PC-3 (cell line): ENCODE measurements at regions not wholly inside any gene's neighbourhood (a gene's known extent, or its start where the extent isn't known, plus 50 kb on each side); places are given as distances from the start of the nearest gene placed in this dataset.
"Not testable (repeated sequence)": the region's sequence is repeated elsewhere in the genome, so short reads cannot be mapped to it uniquely, and the experiment has no call there.

Source experiments
- ATAC-seq: fragments of 200-7000 bp; cut with Tn5 transposase; 2 replicates; pipeline ENCODE4 v1.9.1; 2020; ENCODE audit warnings: mild to moderate bottlenecking, moderate library complexity
- BruUV-seq: library from RNA; stranded (reverse); fragments of 400-500 nt; replicated peaks from 2 replicates; lab custom pipeline; 2021; lab: Mats Ljungman, UMichigan
- CTCF ChIA-PET: fragments of 300-600 bp; sonication (Branson Sonifier 250); formaldehyde crosslinking; loops from one replicate; lab custom pipeline; 2022; ENCODE audit warnings: antibody characterized with exemption; lab: Charles Lee
- POLR2A ChIA-PET: fragments of 300-600 bp; sonication (Branson Sonifier 250); formaldehyde crosslinking; loops from one replicate; lab custom pipeline; 2022; ENCODE audit warnings: antibody characterized with exemption; ENCODE audit not compliant: unreplicated experiment; lab: Charles Lee
- DNase-seq: peaks from one replicate; pipeline ENCODE4 v3.0.0-alpha.2; 2015
- H2AFZ ChIP-seq: fragments of 300-600 bp; sonication (generic); 2 replicates; pipeline ENCODE4 v1.6.0; 2016; ENCODE audit warnings: antibody characterized with exemption, low read length
- H3F3A ChIP-seq: fragments of 300-600 bp; sonication (generic); one replicate; pipeline ENCODE4 v1.6.0; 2017; ENCODE audit warnings: antibody characterized with exemption, low read length, control low read depth, mild to moderate bottlenecking; ENCODE audit not compliant: unreplicated experiment
- H3K27ac ChIP-seq: fragments of 300-600 bp; sonication (generic); 2 replicates; pipeline ENCODE4 v1.5.1; 2016; ENCODE audit warnings: mild to moderate bottlenecking, low read length
- H3K27me3 ChIP-seq: fragments of 300-600 bp; sonication (generic); 2 replicates; pipeline ENCODE4 v1.6.1; 2016; ENCODE audit warnings: low read length, mixed read lengths
- H3K36me3 ChIP-seq: fragments of 300-600 bp; sonication (generic); 2 replicates; pipeline ENCODE4 v1.6.1; 2016; ENCODE audit warnings: low read depth, mixed run types, low read length, mixed read lengths
- H3K4me1 ChIP-seq: fragments of 300-600 bp; sonication (generic); 2 replicates; pipeline ENCODE4 v1.5.1; 2016; ENCODE audit warnings: low read length; ENCODE audit not compliant: insufficient read depth
- H3K4me2 ChIP-seq: fragments of 300-600 bp; sonication (generic); 2 replicates; pipeline ENCODE4 v1.6.0; 2016; ENCODE audit warnings: low read length
- H3K4me3 ChIP-seq: fragments of 300-600 bp; sonication (generic); 2 replicates; pipeline ENCODE4 v1.5.1; 2016; ENCODE audit warnings: mild to moderate bottlenecking, low read length, mixed read lengths
- H3K79me2 ChIP-seq: fragments of 300-600 bp; sonication (generic); 2 replicates; pipeline ENCODE4 v1.6.1; 2017; ENCODE audit warnings: low read length, mixed read lengths
- H3K9ac ChIP-seq: fragments of 300-600 bp; sonication (generic); 2 replicates; pipeline ENCODE4 v1.6.0; 2016; ENCODE audit warnings: mild to moderate bottlenecking, low read length
- H3K9me2 ChIP-seq: fragments of 300-600 bp; sonication (generic); replicated peaks from 2 replicates; pipeline ENCODE4 v1.6.1; 2016; ENCODE audit warnings: mixed run types, low read length, mixed read lengths
- H3K9me3 ChIP-seq: fragments of 300-600 bp; sonication (generic); 2 replicates; pipeline ENCODE4 v1.6.1; 2016; ENCODE audit warnings: low read length, mixed read lengths
- H4K20me1 ChIP-seq: fragments of 300-600 bp; sonication (generic); 2 replicates; pipeline ENCODE4 v1.6.1; 2016; ENCODE audit warnings: low read length, mixed read lengths
- EZH2 ChIP-seq: fragments of 300-600 bp; sonication (generic); IDR thresholded peaks from one replicate; pipeline ENCODE4 v1.6.1; 2017; ENCODE audit warnings: antibody characterized with exemption, mild to moderate bottlenecking, low read length; ENCODE audit not compliant: unreplicated experiment
- EZH2phosphoT487 ChIP-seq: fragments of 300-600 bp; sonication (generic); IDR thresholded peaks from 2 replicates; pipeline ENCODE4 v1.6.1; 2018; ENCODE audit warnings: mild to moderate bottlenecking, antibody characterized with exemption, low read length, borderline replicate concordance
- intact Hi-C: fragments of 100-400 bp; cut with micrococcal nuclease; formaldehyde crosslinking; loops from 2 replicates; pipeline ENCODE4 v1.9.0; 2023
- TF ChIP-seq, protein P1 (sequence below): fragments of 300-600 bp; sonication (generic); conservative IDR thresholded peaks from 2 replicates; pipeline ENCODE4 v1.5.1; 2017; ENCODE audit warnings: antibody characterized with exemption, low read depth, mild to moderate bottlenecking, low read length

GRCh38 chr2:138066139-138066806 lies 102.0 kb downstream of the HNMT start:
- Histone ChIP-seq H3K79me2 (no peaks in the 10 kb centered on the region), H2AFZ (no peak overlapping the region), H3K36me3 (no peaks in the 10 kb centered on the region), H3K9ac (no peak overlapping the region), H4K20me1 (no peaks in the 10 kb centered on the region), H3K4me1 (peaks cover 8% of the 10 kb centered on the region), H3K27me3 (no peaks in the 10 kb centered on the region), H3K27ac (no peak overlapping the region), H3K4me3 (no peak overlapping the region), H3K4me2 (no peak overlapping the region), H3K9me3 (no peaks in the 10 kb centered on the region), H3F3A (no peaks in the 10 kb centered on the region), H3K9me2 (no peaks in the 10 kb centered on the region)
- ChIA-PET POLR2A (no interaction called here), CTCF (no interaction called here)
- intact Hi-C loops = no loop called here
- no TSS peak for BruUV-seq
- no peak for DNase-seq
- ATAC-seq = no peak
- TF ChIP-seq EZH2phosphoT487 (no peak), EZH2 (no peak)
- TF ChIP-seq, protein P1, sequence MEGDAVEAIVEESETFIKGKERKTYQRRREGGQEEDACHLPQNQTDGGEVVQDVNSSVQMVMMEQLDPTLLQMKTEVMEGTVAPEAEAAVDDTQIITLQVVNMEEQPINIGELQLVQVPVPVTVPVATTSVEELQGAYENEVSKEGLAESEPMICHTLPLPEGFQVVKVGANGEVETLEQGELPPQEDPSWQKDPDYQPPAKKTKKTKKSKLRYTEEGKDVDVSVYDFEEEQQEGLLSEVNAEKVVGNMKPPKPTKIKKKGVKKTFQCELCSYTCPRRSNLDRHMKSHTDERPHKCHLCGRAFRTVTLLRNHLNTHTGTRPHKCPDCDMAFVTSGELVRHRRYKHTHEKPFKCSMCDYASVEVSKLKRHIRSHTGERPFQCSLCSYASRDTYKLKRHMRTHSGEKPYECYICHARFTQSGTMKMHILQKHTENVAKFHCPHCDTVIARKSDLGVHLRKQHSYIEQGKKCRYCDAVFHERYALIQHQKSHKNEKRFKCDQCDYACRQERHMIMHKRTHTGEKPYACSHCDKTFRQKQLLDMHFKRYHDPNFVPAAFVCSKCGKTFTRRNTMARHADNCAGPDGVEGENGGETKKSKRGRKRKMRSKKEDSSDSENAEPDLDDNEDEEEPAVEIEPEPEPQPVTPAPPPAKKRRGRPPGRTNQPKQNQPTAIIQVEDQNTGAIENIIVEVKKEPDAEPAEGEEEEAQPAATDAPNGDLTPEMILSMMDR = no peak

DNA sequence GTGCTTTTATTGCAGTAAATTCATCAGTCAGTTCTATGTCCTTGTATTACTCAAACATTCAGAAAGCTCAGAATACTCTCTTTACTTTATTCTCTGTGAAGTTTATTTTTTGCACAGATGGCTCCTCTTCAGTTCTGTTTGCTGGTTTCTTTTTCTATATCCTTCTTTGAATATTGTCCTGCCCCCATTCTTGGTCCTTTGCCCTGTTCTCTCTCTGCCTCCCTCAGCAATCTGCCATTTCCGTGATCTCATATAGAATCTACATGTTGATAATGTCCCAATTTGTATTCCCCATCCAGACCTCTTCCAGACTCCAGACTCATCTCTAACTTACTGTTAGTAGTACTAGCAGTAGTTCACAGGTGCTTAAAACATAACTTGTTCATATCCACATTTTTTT lies 102.6 kb downstream of the HNMT start:
- H3K27ac ChIP-seq = no peak overlapping the region
- peaks cover 13% of the 10 kb centered on the region for H3K4me1 ChIP-seq
- H3K27me3 ChIP-seq = no peaks in the 10 kb centered on the region
- no peak overlapping the region for H2AFZ ChIP-seq
- ChIA-PET POLR2A (no interaction called here), CTCF (no interaction called here)
- DNase-seq (no peak), ATAC-seq (no peak)
- BruUV-seq = no TSS peak
- peaks cover under 1% of the 10 kb centered on the region for H3F3A ChIP-seq
- H3K9me2 ChIP-seq = no peaks in the 10 kb centered on the region
- no peak overlapping the region for H3K4me2 ChIP-seq
- TF ChIP-seq EZH2 (no peak), EZH2phosphoT487 (no peak)
- TF ChIP-seq, protein P1 = no peak
- intact Hi-C loops = no loop called here
- no peaks in the 10 kb centered on the region for H4K20me1 ChIP-seq
- no peak overlapping the region for H3K4me3 ChIP-seq
- H3K9me3 ChIP-seq = no peaks in the 10 kb centered on the region
- no peaks in the 10 kb centered on the region for H3K36me3 ChIP-seq
- H3K79me2 ChIP-seq = no peaks in the 10 kb centered on the region
- H3K9ac ChIP-seq = no peak overlapping the region

GRCh38 chr2:138068669-138069068 lies 104.4 kb downstream of the HNMT start:
- H3K9me3 ChIP-seq, BruUV-seq, H4K20me1 ChIP-seq, H3K79me2 ChIP-seq, H3K27me3 ChIP-seq, H3K36me3 ChIP-seq, DNase-seq, H3F3A ChIP-seq, H3K4me3 ChIP-seq, intact Hi-C loops, H3K27ac ChIP-seq, POLR2A ChIA-PET, H3K4me2 ChIP-seq, H3K9me2 ChIP-seq, ATAC-seq, H2AFZ ChIP-seq, H3K9ac ChIP-seq, CTCF ChIA-PET: not testable (repeated sequence)
- H3K4me1 ChIP-seq = peaks cover 24% of the 10 kb centered on the region

DNA sequence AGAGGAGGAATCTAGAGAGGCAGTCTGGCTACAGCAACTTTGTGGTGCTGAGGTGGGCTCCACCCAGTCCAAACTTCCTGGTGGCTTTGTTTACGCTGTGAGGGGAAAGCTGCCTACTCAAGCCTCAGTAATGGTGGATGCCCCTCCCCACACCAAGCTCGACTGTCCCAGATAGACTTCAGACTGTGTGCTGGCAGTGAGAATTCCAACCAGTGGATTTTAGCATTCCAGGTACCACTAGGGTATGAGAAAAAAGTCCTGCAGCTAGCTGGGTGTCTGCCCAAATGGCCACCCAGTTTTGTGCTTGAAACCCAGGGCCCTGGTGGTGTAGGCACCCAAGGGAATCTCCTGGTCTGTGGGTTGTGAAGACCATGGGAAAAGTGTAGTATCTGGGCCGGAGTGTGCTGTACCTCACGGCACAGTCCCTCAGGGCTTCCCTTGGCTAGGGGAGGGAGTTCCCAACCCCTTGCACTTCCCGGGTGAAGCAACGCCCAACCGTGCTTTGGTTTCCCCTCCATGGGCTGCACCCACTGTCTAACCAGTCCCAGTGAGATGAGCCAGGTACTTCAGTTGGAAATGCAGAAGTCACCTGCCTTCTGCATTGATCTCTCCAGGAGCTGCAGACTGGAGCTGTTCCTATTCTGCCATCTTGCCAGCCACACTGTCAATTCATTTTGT lies 106.9 kb downstream of the HNMT start:
- H3K79me2 ChIP-seq, H4K20me1 ChIP-seq, H3F3A ChIP-seq, H3K9me2 ChIP-seq, H3K27me3 ChIP-seq, H2AFZ ChIP-seq, POLR2A ChIA-PET, ATAC-seq, BruUV-seq, H3K36me3 ChIP-seq, H3K4me3 ChIP-seq, CTCF ChIA-PET, H3K9me3 ChIP-seq, H3K9ac ChIP-seq: not testable (repeated sequence)
- intact Hi-C loops = loop anchor here (5.0 kb wide), 1 partner anchor 104 kb away; no protein-coding TSS in a partner anchor
- Histone ChIP-seq H3K27ac (peak overlapping the region; percentile 90), H3K4me2 (peak overlapping the region; percentile 75), H3K4me1 (peaks cover 24% of the 10 kb centered on the region)
- peak; percentile 8 for DNase-seq
